HG03139 (cell line): ENCODE measurements at regions not wholly inside any gene's neighbourhood (a gene's known extent, or its start where the extent isn't known, plus 50 kb on each side); places are given as distances from the start of the nearest gene placed in this dataset.
A peak's percentile ranks its signal among the peaks of the same experiment; 100 is the strongest.
"Not testable (repeated sequence)": the region's sequence is repeated elsewhere in the genome, so short reads cannot be mapped to it uniquely, and the experiment has no call there.

Experiments used
- ATAC-seq: cut with Tn5 transposase; IDR thresholded peaks from one replicate; pipeline ENCODE4 v1.9.1; 2021; ENCODE audit not compliant: unreplicated experiment

- no peak for ATAC-seq
These were observed 51.5 kb upstream of the GRM3 start for GRCh38 chr7:86592185-86592584.

DNA sequence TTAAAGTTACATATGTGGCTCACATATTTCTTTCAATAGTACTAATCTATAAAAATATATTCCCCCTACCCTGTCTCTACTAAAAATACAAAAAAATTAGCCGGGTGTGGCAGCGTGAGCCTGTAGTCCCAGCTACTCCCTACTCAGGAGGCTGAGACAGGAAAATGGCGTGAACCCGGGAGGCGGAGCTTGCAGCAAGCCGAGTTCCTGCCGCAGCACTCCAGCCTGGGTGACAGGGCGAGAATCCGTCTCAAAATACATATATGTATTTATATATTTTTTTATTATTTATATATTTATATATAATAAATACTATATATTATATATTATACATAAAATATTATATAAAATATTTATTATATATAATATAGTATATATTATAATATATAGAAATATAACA lies 69.7 kb upstream of the GRM3 start:
- ATAC-seq, result no peak

DNA sequence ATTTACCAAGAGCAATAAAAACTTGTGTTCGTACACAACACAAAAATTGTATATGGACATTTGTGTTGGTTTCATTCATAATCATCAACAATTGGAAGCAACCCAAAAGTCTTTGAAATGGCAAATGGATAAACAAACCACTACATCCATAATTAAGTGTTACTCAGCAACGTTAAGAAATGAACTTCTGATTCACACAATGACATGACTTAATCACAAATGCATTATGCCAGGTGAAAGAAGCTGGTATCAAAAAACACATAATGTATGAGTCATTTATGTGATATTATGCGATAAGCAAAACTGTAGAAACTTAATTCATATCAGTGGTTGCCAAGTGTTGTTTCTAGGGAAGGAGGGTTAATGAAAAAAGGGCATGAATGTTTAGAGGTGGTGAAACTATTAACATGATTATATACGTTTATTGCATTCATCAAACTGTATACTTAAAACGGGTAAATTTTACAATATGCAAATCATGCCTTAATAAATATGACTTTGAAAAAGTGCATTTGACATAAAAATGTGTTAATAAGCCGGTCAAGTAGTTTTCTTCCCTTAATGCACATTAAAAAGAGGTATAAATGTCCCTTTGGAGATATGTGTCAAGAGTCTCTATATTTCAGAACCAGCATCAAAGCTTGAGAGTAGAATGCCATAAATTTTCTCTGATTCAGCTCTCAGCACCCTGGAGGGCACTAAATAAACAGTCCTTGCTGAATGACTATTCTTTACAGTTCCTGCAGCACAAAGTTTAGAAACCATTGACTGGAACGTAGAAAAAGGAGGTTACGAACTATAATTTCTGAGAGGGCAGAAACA lies 84.8 kb upstream of the GRM3 start:
- no peak for ATAC-seq

DNA sequence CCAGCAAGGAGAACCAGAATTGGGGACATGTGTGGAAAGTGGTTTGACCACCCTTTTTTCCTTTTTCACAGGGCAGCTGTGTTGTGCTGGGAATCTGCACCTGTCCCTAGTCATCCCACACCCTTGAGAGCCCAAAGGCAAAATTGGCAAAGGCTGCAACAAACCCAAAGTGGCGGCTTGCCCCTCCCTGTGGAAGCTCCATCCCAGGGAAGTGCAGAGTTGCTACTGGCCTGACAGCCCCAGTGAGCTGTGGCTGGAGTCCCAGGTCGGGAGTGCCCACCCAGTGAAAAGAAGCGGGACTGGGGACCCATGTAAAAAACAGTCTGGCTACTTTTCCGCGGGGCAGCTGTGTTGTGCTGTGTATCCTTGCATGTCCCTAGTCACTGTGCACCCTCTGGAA lies 109.1 kb upstream of the GRM3 start:
- no peak for ATAC-seq

GRCh38 chr7:86504229-86504628 lies 139.5 kb upstream of the GRM3 start:
- no peak for ATAC-seq

GRCh38 chr7:86499986-86500385 lies 143.7 kb upstream of the GRM3 start:
- ATAC-seq, result no peak

- ATAC-seq, result no peak
These were observed 157.9 kb upstream of the GRM3 start for GRCh38 chr7:86485827-86486226.

- ATAC-seq, result no peak
These were observed 164.6 kb upstream of the GRM3 start for GRCh38 chr7:86479144-86479543.

DNA sequence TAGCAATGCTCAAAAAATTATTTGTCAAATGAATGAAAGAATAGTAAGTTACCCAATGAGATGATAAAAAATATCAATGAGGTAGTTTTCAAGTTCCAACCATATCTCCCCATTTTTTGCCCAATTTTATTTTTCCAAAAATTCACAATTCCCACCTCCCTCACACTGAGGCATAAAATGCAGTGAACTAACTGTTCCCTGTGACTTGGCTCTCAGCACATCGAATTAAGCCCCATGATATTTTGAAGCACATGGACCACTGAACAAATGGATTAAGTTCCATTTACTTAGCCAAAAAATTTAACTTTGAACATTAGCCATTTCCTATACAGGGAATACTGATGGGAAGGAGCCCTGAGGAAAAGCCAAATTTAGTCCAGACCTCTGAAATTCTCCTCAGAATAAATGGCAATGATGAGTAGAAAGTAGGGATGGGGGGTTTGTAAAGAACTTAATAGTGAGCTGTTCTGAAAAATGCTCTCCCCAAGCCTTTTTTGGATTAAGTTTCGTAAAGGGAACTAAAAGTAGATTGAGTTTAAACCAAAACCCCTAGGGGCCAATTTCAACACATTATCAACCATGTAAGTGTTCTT lies 166.3 kb upstream of the GRM3 start:
- ATAC-seq, result no peak

DNA sequence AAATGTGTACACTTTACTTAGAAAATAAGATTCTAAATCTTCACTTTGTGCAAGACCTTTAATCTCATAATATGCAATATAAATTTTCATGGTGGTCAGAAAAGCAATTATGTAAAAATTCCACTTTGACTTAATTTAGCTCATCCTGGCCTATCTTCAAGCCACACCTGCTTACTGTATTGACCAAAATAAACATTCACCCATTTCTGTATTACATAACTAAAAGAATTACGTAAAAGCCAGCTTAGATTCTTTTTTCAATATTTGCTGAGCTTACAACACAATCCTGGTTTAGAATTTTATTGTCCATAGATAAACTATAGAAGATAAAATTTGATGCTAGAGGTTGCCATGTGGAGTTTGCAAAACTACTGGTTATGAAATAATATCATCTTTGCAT lies 172.9 kb upstream of the GRM3 start:
- no peak for ATAC-seq

- peak; percentile 99 for ATAC-seq
These were observed 173.9 kb upstream of the GRM3 start for GRCh38 chr7:86469680-86470295.

- ATAC-seq, result no peak
These were observed 189.0 kb upstream of the GRM3 start for GRCh38 chr7:86454753-86455152.

GRCh38 chr7:86453454-86453853 lies 190.3 kb upstream of the GRM3 start:
- no peak for ATAC-seq

DNA sequence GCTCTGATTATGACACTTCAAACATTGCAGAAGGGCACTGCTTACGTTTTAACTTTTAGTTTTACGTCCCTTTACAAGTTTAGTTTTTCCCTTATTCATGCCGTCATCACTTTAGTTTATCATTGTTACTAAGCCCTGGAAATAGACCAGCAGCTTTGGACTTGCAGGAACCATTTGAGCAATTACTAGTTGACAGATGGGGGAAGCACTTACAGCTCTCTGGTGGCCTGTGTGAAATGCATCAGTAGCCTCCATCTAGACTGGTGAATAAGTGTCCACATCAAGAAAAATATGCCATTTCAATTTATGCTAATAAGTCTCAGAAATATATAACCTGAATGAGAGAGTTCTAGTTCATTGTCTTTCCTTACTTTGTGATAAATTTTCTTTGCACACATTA lies 194.9 kb upstream of the GRM3 start:
- no peak for ATAC-seq

GRCh38 chr7:86445285-86445684 lies 198.4 kb upstream of the GRM3 start:
- no peak for ATAC-seq

DNA sequence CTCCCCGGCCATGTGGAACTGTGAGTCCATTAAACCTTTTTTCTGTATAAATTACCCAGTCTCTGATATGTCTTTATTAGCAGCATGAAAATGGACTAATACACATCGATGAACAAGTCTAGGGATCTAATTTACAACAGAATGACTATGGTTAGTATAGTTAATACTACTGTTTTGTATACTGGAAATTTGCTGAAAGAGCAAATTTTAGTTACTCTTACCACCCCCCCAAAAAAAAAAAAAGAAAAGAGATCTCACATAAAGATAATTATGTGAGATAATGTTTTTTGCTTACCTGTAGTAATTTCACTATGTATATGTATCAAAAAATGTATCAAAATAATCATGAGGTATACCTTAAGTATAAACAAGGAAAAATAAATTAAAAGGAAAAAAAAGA lies 199.5 kb upstream of the GRM3 start:
- no peak for ATAC-seq

GRCh38 chr7:86440420-86440819 lies 203.3 kb upstream of the GRM3 start:
- not testable (repeated sequence) for ATAC-seq

DNA sequence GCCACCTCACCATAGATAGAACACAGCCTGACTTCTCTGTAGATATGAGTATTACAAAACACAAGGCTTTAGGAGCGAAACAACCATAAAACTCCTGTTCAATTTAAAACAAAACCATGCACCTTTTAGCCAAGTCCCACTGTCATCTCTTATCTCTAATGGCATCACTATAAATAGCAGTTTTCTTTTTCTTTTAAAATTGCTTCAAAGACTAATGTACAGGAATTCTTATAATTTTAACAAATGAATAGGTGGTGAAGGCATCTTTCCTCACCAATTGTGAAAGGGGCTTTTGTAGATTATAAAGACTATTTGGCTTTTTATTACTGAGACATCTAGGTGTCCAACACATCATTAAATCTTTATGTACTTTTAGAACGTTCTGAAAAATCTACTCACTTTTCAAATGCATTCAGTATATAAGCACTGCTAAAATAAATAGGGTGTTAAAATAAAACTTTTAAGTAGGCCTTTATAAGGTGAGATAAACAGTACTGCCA lies 205.7 kb upstream of the GRM3 start:
- no peak for ATAC-seq

DNA sequence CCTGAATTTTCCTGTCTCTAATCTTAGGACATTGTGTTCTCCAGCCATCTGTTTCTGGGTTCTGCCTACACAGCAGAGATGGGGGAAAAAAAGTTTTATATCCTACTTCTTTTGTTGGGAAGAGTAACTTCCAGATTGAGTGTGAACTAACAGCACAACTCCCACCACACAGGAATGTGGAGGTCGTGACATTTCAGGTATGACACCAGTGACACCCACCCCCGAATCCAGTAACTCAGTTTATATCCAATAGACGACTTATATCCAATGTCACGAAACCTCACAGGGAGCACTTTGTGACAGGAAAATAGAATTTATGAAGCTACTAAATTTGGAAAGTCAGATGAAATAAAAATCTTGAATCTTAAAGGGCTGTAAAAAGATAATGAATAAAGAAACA lies 211.9 kb upstream of the GRM3 start:
- no peak for ATAC-seq

GRCh38 chr7:86411814-86412213 lies 231.9 kb upstream of the GRM3 start:
- no peak for ATAC-seq

DNA sequence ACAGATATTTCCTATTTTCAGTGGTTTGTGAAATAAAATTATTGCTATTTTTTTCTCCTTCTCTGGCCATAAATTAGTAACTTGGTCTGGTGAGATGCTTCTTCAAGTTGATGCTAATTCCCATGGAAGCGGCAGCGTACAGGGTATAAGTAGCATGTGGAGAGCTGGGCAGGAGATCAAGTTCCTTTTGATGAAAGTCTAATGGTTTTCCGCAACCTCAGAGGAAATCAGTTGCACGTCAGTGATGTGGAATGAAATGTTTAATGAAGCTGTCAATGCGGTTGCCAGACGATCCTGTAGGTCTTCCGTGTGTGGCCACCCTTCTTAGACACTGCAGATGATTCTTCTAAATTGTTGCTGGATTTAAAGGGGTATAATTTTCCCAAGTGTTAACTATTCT lies 236.4 kb upstream of the GRM3 start:
- no peak for ATAC-seq

DNA sequence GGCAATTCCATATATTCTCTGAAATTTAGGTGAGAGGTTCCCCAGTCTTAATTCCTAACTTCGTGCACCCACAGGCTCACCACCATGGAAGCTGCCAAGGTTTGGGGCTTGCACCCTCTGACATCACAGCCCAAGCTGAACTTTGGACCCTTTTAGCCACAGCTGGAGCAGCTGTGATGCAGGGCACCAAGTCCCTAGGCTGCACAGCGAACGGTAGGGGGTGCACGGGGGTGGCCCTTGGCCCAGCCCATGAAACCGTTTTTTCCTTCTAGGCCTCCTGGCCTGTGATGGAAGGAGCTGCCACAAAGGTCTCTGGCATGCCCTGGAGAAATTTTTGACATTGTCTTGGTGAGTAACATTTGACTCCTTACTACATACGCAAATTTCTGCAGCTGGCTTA lies 251.9 kb upstream of the GRM3 start:
- no peak for ATAC-seq
